HepG2 (cell line): ENCODE measurements at regions not wholly inside any gene's neighbourhood (a gene's known extent, or its start where the extent isn't known, plus 50 kb on each side); places are given as distances from the start of the nearest gene placed in this dataset.
A peak's percentile ranks its signal among the peaks of the same experiment; 100 is the strongest.

ENCODE experiments used
- ATAC-seq: fragments of 200-7000 bp; cut with Tn5 transposase; 3 replicates; pipeline ENCODE4 v1.9.1; 2020; ENCODE audit warnings: mild to moderate bottlenecking, moderate library complexity
- BruUV-seq: library from RNA; stranded (reverse); fragments of 400-500 nt; replicated peaks from 2 replicates; lab custom pipeline; 2021; lab: Mats Ljungman, UMichigan
- CTCF ChIA-PET: fragments of 300-600 bp; formaldehyde crosslinking; extraction: SDS; loops from one replicate; lab custom pipeline; 2021; ENCODE audit warnings: low total read pairs, inconsistent platforms, low intra/inter-chr PET ratio; lab: Yijun Ruan, JAX
- POLR2A ChIA-PET: fragments of 350-600 bp; sonication (Branson Sonifier 250); formaldehyde crosslinking; loops from one replicate; lab custom pipeline; 2020; ENCODE audit warnings: antibody characterized with exemption, inconsistent platforms; lab: Yijun Ruan, JAX
- DNase-seq: peaks from one replicate; pipeline ENCODE4 v3.0.0-alpha.2; 2015; ENCODE audit warnings: low spot score
- FAIRE-seq: peaks from 3 replicates; lab custom pipeline; 2011; peaks lifted over from hg19 to GRCh38; lab: Jason Lieb, UNC
- H2AFZ ChIP-seq: one replicate; pipeline ENCODE4 v1.6.1; 2011; ENCODE audit warnings: low read length, inconsistent platforms
- H3K27ac ChIP-seq: fragments of 300-600 bp; 3 replicates; pipeline ENCODE4 v1.8.0; 2011; ENCODE audit warnings: mixed run types, mild to moderate bottlenecking, mixed read lengths, low read length, inconsistent platforms; ENCODE audit not compliant: insufficient read depth; ENCODE audit errors: extremely low read length
- H3K27me3 ChIP-seq, 2 experiments: fragments of 200-600 bp in 1 of 2; 2 replicates in 1 of 2; 3 replicates in 1 of 2; pipeline versions ENCODE4 v1.6.0 to v1.8.0; 2011; ENCODE audit warnings: low read length in 2 of 2, mild to moderate bottlenecking in 2 of 2, moderate library complexity in 2 of 2, inconsistent platforms in 1 of 2; ENCODE audit not compliant: insufficient read depth in 2 of 2, control insufficient read depth in 1 of 2
- H3K36me3 ChIP-seq, 2 experiments: fragments of 200-600 bp in 1 of 2; replicated peaks in 1 of 2; 2 replicates in 1 of 2; 3 replicates in 1 of 2; pipeline versions ENCODE4 v1.5.1 to v1.8.0; 2011; ENCODE audit warnings: low read length in 2 of 2, inconsistent platforms in 1 of 2; ENCODE audit not compliant: insufficient read depth in 2 of 2, control insufficient read depth in 1 of 2
- H3K4me1 ChIP-seq: 2 replicates; pipeline ENCODE4 v1.5.1; 2012; ENCODE audit warnings: low read length, inconsistent platforms; ENCODE audit not compliant: insufficient read depth
- H3K4me2 ChIP-seq: 2 replicates; pipeline ENCODE4 v1.6.0; 2011; ENCODE audit warnings: low read depth, low read length, inconsistent platforms
- H3K4me3 ChIP-seq, 3 experiments: fragments of 200-600 bp in 1 of 3; sonication (generic), shearing (Covaris generic) in 1 of 3; replicated peaks in 1 of 3; 2 replicates each; pipeline ENCODE4 v1.5.1; 2011 to 2016; ENCODE audit warnings: low read length in 3 of 3, inconsistent platforms in 2 of 3, low read depth in 2 of 3, mild to moderate bottlenecking in 2 of 3, control low read depth in 1 of 3, mixed read lengths in 1 of 3; ENCODE audit not compliant: insufficient read depth in 1 of 3
- H3K79me2 ChIP-seq: one replicate; pipeline ENCODE4 v1.6.1; 2011; ENCODE audit warnings: low read length, inconsistent platforms; ENCODE audit not compliant: insufficient read depth
- H3K9ac ChIP-seq: 2 replicates; pipeline ENCODE4 v1.6.0; 2011; ENCODE audit warnings: mild to moderate bottlenecking, low read depth, low read length, inconsistent platforms; ENCODE audit not compliant: insufficient read depth
- H3K9me3 ChIP-seq: 2 replicates; pipeline ENCODE4 v1.5.1; 2012; ENCODE audit warnings: mild to moderate bottlenecking, low read length
- H4K20me1 ChIP-seq: 2 replicates; pipeline ENCODE4 v1.6.0; 2011; ENCODE audit warnings: inconsistent platforms, mild to moderate bottlenecking, low read length, moderate library complexity; ENCODE audit not compliant: insufficient read depth
- ATF4 ChIP-seq, 2 experiments: fragments of 450-650 bp in 1 of 2; sonication (generic) in 1 of 2; formaldehyde crosslinking; IDR thresholded peaks; 2 replicates each; pipeline versions ENCODE4 v1.5.0 to v1.8.0; 2020 to 2022; ENCODE audit warnings: mild to moderate bottlenecking in 1 of 2, missing genetic modification reagents in 1 of 2
- CREB1 ChIP-seq, 2 experiments: fragments of 450-650 bp in 1 of 2; IDR thresholded peaks; 2 replicates each; pipeline ENCODE4 v1.6.1; 2016 to 2017; ENCODE audit warnings: control low read depth in 1 of 2, mild to moderate bottlenecking in 1 of 2, missing compliant biosample characterization in 1 of 2, missing genetic modification characterization in 1 of 2
- FOXA3 ChIP-seq: IDR thresholded peaks from 2 replicates; pipeline ENCODE4 v1.6.1; 2016; ENCODE audit warnings: missing genetic modification reagents, missing compliant biosample characterization
- FOXJ3 ChIP-seq: sonication (generic); formaldehyde crosslinking; IDR thresholded peaks from 2 replicates; pipeline ENCODE4 v1.4.0; 2020; ENCODE audit warnings: missing genetic modification reagents, mild to moderate bottlenecking, borderline replicate concordance
- FOXP1 ChIP-seq, 2 experiments: fragments of 450-650 bp in 1 of 2; IDR thresholded peaks; 2 replicates each; pipeline ENCODE4 v1.6.1; 2017 to 2018; ENCODE audit warnings: antibody characterized with exemption in 1 of 2
- FOXP4 ChIP-seq: sonication (generic); formaldehyde crosslinking; IDR thresholded peaks from 2 replicates; pipeline ENCODE4 v1.4.0; 2020; ENCODE audit warnings: missing genetic modification reagents
- GABPA ChIP-seq, 2 experiments: IDR thresholded peaks; 2 replicates each; pipeline ENCODE4 v1.6.1; 2011 to 2016; ENCODE audit warnings: low read depth in 2 of 2, low read length in 1 of 2, missing biosample characterization in 1 of 2, missing genetic modification characterization in 1 of 2
- GABPB1 ChIP-seq: IDR thresholded peaks from 2 replicates; pipeline ENCODE4 v1.6.1; 2016; ENCODE audit warnings: mild to moderate bottlenecking, missing genetic modification reagents, moderate library complexity, missing compliant biosample characterization
- GATAD2A ChIP-seq: IDR thresholded peaks from 2 replicates; pipeline ENCODE4 v1.6.1; 2016
- NCOA2 ChIP-seq: sonication (generic); formaldehyde crosslinking; IDR thresholded peaks from 2 replicates; pipeline ENCODE4 v1.8.0; 2022; ENCODE audit warnings: inconsistent platforms
- NFE2 ChIP-seq: sonication (generic); formaldehyde crosslinking; IDR thresholded peaks from 2 replicates; pipeline ENCODE4 v1.4.0; 2020; ENCODE audit warnings: missing genetic modification reagents
- SRSF4 ChIP-seq: fragments of 200-400 bp; formaldehyde crosslinking; IDR thresholded peaks from one replicate; pipeline ENCODE4 v1.6.1; 2018; ENCODE audit warnings: mild to moderate bottlenecking, low read depth, low read length, moderate library complexity; ENCODE audit not compliant: poor library complexity, severe bottlenecking
- ZNF552 ChIP-seq: sonication (generic); formaldehyde crosslinking; IDR thresholded peaks from 2 replicates; pipeline ENCODE4 v1.9.0; 2022; ENCODE audit warnings: missing genetic modification reagents, mild to moderate bottlenecking, borderline replicate concordance
- ZNF784 ChIP-seq: sonication (generic); formaldehyde crosslinking; IDR thresholded peaks from 2 replicates; pipeline ENCODE4 v1.5.1; 2020; ENCODE audit warnings: missing genetic modification reagents, mild to moderate bottlenecking, borderline replicate concordance
- WGBS: methylation state at CpG from one replicate; pipeline ENCODE4 v1.1.6; 2017; ENCODE audit warnings: low lambda C conversion rate; 5-methylcytosine and 5-hydroxymethylcytosine counted together
- in situ Hi-C: cut with HindIII; loops from 2 replicates; pipeline ENCODE4 v1.10.0; 2017; ENCODE audit warnings: low pct_unique_long_range_greater_than_20kb; ENCODE audit not compliant: extremely low pct_ligation_motif_present
- intact Hi-C: fragments of 100-400 bp; cut with micrococcal nuclease; formaldehyde crosslinking; loops from one replicate; pipeline ENCODE4 v1.10.0; 2022; ENCODE audit not compliant: unreplicated experiment

GRCh38 chr2:163491850-163492249 lies 244.0 kb downstream of the FIGN start:
- Histone ChIP-seq H3K36me3 (no peaks in the 10 kb centered on the region), H3K27me3 (0 out of 5 replicates have a peak, but pooled peaks cover 0 to 4% of the 10 kb centered on the region in 2 experiments), H3K4me1 (no peaks in the 10 kb centered on the region), H3K4me2 (no peak overlapping the region), H3K4me3 (no peak overlapping the region), H3K9ac (no peak overlapping the region), H2AFZ (no peak overlapping the region), H4K20me1 (no peaks in the 10 kb centered on the region), H3K27ac (no peak overlapping the region), H3K79me2 (no peaks in the 10 kb centered on the region), H3K9me3 (no peaks in the 10 kb centered on the region)
- TF ChIP-seq CREB1 (IDR thresholded peaks at IDR 0.05): no peak
- TF ChIP-seq CREB1 (CRISPR knock-in tag; IDR thresholded peaks at IDR 0.05): no peak
- no peak for TF ChIP-seq GATAD2A (CRISPR knock-in tag)
- no peak for TF ChIP-seq ATF4 (CRISPR knock-in tag; IDR thresholded peaks at IDR 0.05)
- no peak for TF ChIP-seq NFE2 (CRISPR knock-in tag)
- TF ChIP-seq NCOA2 (CRISPR knock-in tag): no peak
- TF ChIP-seq GABPB1 (CRISPR knock-in tag): peak; percentile 24; the same call in 1 of the 2 replicates
- 0 out of 2 replicates have a peak, but pooled peaks have one; percentile 38 for TF ChIP-seq FOXP4
- TF ChIP-seq ZNF552 (CRISPR knock-in tag): no peak
- no peak for TF ChIP-seq GABPA (IDR thresholded peaks at IDR 0.05; ENCODE audit: low read depth, low read length)
- TF ChIP-seq GABPA (CRISPR knock-in tag; IDR thresholded peaks at IDR 0.05; ENCODE audit: low read depth): peak; percentile 53; the same call in 1 of the 2 replicates
- TF ChIP-seq FOXA3 (CRISPR knock-in tag): peak; percentile 46; the same call in 1 of the 2 replicates
- TF ChIP-seq ZNF784 (CRISPR knock-in tag): no peak
- TF ChIP-seq FOXJ3 (CRISPR knock-in tag): no peak
- TF ChIP-seq FOXP1 (IDR thresholded peaks at IDR 0.05): no peak
- peak; percentile 61 for TF ChIP-seq FOXP1 (CRISPR knock-in tag; IDR thresholded peaks at IDR 0.05)
- TF ChIP-seq SRSF4: no peak
- WGBS: 2% methylated on average over 2 of the region's 2 CpGs
- POLR2A ChIA-PET: no interaction called here
- in situ Hi-C loops (no loop called here), intact Hi-C loops (no loop called here)
- FAIRE-seq (no peak), DNase-seq (no peak), ATAC-seq (no peak)
- BruUV-seq: no TSS peak
- CTCF ChIA-PET: no interaction called here
